ENCODE measurements at regions not wholly inside any gene's neighbourhood (a gene's known extent, or its start where the extent isn't known, plus 50 kb on each side); places are given as distances from the start of the nearest gene placed in this dataset.

DNA sequence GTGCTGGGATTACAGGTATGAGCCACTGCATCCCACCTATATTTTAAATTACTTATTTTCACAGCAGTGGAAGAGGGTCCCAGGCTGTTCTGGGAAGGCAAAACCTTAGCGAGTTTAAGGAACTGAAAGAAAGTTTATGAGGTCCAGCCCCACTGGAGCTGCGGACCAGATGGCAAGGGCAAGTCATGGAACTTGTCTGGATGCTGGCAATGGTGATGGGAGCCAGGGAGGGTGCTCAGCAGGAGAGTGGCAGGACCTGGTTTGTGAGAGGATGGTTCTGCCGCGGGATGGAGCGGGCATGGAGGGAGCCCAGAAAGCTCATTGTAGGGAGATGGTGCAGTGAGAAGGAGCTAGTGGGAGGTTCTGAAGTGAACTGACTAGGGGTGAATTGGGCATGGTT lies 50.6 kb upstream of the SLC45A1 start:
- DNase-seq = no peak

DNA sequence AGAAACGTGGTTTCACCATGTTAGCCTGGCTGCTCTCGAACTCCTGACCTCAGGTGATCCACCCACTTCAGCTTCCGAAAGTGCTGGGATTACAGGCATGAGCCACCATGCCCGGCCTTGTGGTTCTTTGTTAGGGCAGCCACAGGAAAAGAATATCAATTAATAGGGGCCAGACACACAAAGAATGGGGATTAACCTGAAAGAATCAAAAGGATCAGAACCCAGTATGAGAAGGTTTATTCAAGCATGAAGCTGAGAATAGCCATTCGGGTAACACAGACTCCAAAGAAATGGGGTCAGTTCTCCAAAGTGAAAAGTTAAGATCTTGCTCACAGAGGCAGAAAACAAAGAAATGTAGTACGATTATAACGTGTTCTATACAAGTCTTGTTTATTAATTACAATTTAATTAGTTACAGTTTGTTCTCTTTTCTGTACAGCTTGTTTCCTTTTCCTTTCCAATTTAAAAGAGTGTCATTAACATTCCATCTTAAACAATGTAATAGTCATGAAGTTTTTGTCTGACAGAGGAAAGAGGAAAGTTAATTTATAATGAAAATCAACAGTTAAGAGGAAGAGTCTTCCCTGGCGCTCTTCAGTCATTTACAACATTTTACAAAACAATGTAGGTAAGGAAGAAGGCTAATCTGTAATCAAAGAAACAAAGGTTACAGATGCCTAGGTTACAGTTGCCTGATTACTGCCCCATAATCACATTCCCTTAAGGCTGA lies 51.3 kb upstream of the SLC45A1 start:
- no peak for DNase-seq

DNA sequence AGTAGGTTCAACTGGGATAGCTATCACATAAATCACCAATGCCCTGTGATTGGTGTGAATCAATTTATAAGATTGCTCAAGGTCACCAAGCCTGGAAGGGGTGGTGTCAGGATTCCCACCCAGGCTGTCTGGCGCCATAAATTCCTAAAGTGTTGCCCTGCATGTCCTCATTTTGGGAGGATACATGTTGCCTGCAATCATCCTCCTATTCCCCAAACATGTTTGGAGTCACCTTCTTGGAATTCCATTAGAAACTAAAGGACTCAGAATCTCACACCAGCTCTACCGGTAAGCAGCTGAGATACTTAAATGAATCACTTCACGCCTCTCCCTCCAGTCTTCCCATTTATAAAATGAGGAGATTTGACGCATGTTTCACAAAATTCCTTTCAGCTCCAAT lies 54.1 kb upstream of the SLC45A1 start:
- DNase-seq = no peak

DNA sequence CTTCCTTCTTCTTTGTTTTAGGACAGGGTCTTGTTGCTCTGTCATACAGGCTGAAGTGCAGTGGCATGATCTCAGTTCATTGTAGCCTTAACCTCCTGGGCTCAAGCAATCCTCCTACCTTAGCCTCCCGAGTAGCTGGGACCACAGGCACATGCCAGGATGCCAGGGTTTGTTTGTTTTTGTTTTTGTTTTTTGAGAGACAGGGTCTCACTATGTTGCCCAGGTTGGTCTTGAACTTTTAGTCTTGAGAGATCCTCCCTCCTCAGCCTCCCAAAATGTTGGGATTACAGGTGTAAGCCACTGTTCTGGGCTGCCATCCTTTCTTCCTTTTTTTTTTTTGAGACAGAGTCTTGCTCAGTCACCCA lies 56.5 kb upstream of the SLC45A1 start:
- DNase-seq = no peak

DNA sequence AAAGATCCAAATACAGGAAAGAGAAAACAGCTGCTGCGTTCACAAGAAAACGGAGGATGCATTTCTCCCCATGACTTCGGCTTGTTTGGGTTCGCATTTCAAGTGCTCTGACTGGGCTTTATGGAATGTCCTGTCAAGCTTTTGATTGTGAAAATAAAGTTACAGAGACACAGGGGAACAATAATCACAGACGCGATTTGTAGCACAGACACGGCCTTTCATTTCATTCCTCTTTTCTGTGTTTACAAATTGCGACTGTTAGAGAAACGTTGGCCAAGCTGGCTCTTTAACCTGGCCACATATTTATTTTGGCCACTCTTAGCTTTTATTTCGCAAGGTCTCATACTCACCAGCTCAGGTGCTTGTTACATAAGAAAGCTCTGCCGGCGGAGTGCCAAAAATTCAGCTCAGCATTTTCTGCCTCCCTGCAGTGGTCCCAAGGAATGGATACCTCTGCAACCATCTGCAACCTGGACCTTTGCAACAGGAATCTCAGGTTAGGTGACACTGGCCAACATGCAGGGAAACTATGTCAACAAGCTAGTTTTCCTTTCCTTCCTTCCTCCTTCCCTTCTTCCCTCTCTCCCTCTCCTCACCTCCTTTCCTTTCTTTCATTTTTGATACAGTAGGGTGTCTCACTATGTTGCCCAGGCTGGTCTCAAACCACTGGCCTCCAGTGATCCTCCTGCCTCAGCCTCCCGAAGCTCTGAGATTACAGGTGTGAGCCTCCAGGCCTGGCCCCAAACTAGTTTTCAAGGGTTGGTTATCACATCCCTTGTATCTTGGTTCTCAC lies 58.2 kb upstream of the SLC45A1 start:
- DNase-seq = no peak

DNA sequence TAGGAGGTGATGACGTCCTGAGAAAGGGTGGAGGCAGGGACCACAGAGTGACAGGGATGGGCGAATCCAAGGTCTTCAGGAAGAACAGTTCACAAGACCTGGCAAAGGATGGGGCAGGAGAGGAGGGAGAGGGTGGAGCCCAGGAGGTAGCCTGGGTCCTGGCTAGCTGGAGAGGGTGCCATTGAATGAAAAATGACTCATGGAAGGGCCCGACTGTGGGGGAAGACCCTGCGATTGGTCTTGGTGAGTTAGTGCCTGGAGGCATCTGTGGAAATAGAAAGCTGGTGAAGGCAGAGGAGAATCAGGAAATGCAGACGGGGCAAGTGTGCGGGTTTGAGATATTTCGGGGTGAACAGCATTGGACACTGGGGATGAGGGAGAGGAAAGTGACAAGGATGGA lies 60.3 kb upstream of the SLC45A1 start:
- DNase-seq = no peak

DNA sequence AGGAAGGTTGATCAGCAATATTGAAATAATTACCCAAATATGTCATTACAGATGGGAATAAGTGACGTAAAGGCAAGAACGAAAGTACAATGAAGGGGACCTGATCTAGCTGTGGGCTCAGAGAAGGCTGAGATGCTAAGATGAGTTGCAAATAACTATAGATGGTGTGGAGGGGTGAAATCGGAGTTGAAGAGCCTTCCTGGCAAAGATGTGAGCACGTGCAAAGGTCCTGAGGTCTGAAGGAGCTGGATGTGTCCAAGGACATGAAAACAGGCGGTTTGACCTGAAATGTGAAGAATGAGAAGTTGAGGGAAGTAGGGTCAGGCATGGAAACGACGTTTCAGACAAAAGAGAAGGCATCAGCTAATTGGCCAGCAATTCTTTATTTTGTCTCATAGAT lies 61.6 kb upstream of the SLC45A1 start:
- DNase-seq = no peak

DNA sequence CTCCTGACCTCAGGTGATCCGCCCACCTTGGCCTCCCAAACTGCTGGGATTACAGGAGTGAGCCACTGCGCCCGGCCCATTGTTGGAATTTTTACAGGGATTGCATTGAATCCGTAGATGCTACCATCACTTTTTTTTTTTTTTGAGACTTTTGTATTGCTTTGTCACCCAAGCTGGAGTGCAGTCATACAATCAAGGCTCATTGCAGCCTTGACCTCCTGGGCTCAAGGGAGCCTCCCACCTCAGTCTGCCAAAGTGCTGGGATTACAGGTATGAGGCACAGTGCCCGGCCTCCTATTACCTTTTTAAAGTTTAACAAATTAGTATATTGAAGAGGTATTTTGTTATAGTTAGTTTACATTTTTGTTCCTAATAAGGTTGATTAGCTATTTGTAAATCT lies 62.2 kb upstream of the SLC45A1 start:
- no peak for DNase-seq

DNA sequence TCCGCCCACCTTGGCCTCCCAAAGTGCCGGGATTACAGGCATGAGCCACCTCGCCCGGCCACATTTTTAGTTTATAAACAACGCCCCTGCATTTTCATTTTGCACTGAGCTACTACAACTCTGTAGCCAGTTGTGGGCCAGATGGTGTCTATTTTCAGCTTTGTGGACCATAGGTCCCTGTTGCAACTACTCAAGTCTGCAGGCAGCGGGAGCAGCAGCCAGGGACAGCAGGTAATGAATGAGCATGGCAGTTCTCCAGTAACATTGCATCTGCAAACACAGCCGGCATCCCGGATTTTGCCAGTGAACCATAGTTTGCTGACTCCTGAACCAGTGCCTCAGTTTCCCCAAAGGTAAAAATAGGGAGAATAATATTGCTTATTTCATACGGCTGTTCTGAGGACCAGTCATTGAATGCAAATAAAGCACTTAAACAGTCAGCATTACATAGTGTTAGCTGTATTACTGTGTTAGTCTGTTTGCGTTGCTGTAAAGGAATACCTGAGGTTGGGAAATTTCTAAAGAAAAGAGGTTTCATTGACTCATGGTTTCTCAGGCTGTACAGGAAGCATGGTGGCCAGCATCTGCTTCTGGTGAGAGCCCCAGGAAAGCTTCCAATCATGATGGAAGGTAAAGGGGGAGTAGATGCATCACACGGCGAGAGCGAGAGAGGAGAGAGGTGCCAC lies 65.5 kb upstream of the SLC45A1 start:
- no peak for DNase-seq

DNA sequence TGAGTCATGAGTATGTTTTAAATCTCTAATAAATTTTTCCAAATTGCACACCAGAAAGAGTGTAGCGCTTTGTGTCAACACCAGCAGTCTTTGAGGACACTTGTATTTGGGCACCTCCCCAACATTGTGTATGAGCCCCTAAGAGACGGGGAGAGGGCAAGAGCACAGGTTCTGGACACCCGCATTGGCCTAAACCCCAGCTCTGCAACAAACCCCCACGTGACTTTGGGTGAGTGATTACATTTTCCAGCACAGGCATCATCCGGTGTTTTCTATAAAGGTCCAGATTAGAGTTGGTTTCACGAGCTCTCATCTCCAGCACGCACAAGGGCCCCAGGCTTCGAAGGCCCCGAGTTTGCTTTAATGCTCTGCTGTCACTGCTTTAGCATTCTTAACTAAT lies 66.3 kb upstream of the SLC45A1 start:
- DNase-seq = no peak

DNA sequence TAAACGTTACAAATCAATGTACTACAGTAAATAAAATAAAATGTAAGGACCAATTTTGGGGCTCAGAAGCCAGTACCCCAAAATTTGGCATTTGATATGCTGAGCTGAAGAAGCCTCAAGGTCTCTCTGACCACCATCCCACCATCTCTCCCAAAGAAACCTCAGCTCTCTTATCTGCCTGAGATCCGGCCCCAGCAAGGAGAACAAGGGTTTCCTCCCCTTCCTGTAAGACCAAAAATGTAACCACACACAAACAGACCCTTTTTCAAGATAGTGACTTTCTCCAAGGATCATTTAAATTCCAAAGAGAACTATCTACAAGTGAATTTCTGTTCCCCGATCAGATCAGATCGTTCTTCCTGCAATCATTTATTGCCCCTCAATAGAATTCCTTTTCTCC lies 68.1 kb upstream of the SLC45A1 start:
- no peak for DNase-seq

DNA sequence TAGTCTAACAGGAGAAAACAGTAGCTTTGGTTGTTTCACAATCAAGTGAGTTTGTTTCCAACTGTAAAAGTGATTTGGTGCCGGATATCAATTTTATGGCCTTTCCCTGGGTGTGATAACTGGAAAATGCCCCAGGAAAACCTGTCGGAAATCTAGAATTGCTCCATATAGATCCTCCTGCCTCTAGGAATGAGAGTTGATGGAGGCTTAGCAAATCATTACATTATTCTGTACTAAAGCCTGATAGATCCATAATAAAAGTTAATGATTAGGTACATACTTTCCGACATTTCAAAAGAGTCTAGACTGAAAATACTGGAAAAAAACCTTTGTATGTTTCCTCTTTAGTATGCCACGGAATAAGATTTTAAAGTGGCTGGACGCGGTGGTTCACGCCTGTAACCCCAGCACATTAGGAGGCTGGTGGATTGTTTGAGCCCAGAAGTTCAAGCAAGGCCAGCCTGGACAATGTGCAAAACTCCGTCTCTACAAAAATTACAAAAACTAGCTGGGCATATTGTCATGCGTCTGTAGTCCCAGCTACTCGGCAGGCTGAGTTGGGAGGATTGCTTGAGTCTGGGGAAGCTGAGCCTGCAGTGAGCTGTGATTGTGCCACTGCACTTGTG lies 70.0 kb upstream of the SLC45A1 start:
- DNase-seq = no peak

DNA sequence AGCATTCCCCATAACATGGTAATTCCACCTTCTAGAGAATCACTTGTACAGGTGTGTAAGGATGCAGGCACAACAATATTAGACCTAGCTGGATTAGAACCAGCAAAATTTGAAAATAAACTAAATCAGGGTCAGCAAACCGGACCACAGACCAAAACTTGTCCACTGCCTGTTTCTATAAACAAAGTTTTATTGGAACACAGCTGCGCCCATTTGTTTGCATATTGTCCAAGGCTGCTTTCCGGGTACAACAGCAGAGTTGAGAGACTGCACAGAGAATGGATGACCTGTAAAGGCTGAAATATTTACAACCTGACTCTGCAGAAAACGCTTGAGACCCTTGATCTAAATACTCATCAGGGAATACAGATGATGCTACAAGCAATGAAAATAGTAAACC lies 73.6 kb upstream of the SLC45A1 start:
- DNase-seq = no peak

DNA sequence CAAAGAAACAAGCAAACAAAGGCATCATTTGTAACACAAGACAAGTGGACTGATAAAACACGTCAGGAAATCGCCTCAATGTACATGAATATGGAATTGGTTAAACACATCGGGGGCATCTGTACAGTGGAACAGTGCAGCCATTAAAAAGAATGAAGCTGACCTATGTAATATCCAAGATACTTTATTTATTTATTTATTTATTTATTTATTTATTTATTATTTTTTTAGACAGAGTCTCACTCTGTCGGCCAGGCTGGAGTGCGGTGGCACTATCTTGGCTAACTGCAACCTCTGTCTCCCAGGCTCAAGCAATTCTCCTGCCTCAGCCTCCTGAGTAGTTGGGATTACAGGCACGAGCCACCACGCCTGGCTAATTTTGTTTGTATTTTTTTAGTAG lies 75.4 kb upstream of the SLC45A1 start:
- DNase-seq = no peak

DNA sequence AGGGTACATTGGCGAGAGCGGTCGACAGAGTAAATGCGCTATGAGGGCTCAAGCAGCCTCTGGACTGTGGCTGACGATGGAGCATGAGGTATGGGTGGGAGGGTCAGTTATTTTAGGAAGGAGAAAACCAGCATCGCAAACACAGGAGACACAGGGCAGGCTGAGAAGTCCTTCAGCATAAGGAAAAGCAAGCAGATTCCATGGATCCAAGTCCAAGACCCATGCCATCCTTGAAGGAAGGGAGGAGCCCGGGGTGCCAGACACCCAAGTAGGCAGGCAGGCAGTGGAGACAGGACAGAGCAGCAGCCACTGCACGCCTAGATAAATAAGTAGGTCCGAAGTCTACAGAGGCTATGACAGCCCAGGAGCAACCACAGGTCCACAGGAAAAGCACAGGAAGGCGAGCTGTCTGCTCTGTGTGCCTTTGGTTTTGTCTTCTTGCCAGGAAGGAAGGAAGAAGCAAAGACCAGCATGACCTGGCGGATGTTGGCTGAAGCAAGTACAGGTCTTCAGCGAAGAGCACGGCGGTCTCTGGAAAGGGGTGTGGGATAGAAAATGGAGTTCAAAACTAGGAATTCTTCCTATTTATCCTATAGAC lies 76.4 kb upstream of the SLC45A1 start:
- DNase-seq = no peak

DNA sequence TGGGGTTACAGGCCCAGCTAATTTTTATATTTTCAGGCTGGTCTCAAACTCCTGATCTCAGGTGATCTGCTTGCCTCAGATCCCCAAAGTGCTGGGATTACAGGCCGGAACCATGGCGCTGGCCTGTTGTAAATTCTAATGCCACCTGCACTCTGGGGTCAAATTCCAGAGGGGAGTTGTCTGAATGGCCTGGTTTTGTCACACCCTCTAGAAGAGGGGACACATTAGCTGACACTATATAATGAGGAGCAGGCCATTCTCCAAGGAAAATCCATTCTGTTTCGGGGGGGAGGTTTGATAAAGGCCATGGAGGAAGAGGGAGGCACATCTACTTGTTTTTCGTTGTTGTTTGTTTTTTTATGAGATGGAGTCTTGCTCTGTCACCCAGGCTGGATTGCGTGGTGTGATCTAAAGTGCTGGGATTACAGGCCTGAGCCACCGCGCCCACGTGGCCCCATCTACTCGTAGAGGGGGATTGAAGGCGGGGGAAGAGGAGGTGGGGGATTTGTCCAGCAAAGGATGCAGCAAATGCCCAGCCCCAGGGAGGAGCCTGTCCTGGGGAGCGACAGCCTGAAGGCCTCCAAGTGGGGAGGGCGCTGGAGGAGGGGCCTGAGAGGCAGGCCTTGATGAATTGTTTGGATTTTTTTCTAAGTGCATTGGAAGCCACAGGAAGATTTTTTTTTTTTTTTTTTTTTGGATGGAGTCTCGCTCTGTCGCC lies 78.4 kb upstream of the SLC45A1 start:
- DNase-seq = no peak

DNA sequence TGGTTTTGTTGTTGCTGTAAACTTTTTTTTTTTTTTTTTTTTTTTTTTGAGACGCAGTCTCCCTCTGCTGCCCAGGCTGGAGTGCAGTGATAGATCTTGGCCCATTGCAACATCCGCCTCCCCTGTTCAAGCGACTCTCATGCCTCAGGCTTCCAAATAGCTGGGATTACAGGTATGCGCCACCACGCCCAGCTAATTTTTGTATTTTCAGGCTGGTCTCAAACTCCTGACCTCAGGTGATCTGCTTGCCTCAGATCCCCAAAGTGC lies 78.9 kb upstream of the SLC45A1 start:
- no peak for DNase-seq

DNA sequence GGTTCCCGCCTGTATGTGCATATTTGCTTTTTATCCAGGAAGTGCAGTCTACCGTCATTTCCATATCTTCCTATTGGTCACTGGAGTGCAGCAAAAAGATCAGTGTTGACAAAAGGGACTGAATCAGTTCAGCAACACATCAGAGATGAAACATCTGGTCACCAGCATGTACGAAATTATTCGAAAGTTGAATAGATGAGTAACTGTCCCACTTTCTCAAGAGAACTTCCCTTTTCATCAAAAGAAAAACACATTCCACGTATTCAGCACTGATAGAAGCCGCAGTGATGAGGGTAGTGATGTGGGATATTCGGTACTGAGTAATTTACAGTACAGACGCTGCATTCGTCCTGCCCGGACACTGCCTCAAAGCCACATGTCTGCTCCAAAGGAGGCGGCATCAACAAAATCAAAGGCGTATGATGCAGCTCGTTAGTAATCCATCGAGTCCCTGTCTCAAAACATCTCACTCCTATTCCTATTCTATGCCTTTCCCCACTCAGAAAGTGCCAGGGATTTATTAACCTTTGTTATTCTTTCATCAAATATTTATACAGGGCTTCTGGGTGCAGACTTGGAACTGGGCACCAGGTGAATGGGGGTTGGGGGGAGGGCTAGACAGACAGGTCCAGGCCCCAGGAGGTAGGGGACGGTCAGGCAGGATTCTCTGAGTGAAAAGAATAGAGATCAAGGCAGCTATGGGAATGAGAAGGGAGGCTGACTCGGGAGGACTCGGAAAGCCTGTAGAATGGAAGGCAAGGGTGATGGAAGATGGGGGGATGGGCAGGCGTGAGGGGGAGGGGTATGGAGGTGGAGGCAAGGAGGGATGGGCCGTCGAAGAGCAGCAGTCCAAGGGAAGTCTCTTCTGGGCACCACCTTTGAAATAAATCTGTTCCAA lies 79.5 kb upstream of the SLC45A1 start:
- DNase-seq = no peak

DNA sequence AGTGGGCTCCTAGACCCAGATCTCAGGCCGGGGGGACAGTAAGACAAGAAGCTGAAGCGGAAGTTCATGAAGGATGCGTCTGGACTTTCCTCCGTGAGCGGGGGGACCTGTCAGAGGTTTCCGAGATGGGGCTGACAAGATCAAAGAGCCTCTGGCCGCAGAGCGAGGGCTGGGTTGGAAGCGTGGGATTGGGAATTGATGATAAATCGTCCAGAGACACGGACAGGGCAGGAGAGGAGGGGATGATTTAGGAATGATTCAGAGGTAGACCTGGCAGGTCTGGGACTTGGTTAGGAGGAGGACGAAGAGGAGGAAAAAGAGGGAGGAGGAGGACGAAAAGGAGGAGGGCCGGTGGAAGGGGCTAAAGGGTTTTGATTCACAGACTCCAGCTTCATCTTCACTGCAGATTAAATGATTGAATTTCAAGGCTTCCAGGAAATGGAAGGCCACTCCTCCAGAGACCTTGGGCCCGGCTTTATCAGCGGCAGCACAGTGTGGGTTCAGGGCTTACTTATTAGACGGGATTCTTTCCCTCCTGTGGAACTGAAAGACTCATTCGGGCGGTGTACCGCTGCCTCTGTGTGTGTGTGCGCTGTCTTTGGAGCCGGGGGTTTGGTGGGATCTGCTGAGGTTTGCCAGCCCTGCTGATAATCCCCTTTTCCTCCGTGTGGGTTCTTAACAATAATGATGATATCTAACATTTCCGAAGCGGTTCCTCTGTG lies 85.7 kb upstream of the SLC45A1 start:
- no peak for DNase-seq

DNA sequence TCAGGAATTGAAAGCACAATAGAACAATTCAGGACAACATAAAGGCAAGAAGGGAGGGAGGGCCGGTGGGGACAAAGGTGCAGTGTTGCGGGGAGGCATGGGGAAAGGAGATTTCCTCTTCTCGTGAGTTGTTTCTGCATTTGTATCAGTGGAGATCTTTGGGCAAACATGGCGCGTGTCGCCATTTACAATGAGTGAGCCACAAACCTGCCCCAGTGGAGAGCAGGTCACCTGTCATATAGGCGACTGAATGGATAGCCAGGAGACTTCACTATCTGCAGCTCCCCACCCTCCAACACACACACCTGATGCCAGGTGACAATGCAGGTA lies 87.7 kb upstream of the SLC45A1 start:
- DNase-seq = no peak

DNA sequence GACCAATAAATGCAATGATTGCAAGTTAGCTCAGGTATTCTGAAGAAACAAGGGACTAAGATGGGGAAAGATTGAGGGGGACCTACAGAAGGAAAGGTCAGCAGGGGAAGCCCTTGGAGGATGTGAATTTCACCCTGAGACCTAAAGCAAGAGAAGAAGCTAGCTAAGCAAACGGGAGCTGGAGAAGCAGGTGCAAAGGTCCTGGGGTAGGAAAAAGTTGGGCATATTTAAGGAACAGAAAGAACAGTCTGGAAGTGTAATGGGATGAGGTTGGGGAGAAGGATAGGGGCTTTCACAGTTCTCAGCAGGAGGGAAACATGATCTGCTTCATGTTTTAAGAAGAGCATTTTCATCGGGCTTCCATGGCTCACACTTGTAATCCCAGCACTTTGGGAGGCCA lies 89.7 kb upstream of the SLC45A1 start:
- no peak for DNase-seq
